C4-2B (cell line): ENCODE measurements at regions not wholly inside any gene's neighbourhood (a gene's known extent, or its start where the extent isn't known, plus 50 kb on each side); places are given as distances from the start of the nearest gene placed in this dataset.

Experiments
- CTCF ChIP-seq: fragments of 450-650 bp; conservative IDR thresholded peaks from 2 replicates; pipeline ENCODE4 v1.5.1; 2017; ENCODE audit warnings: mild to moderate bottlenecking
- ZFX ChIP-seq: fragments of 450-650 bp; IDR thresholded peaks from 2 replicates; pipeline ENCODE4 v1.6.1; 2017

GRCh38 chr15:91622711-91623342 is 230.7 kb upstream of the SLCO3A1 start:
- TF ChIP-seq CTCF (no peak), ZFX (no peak)
